Subcutaneous abdominal adipose tissue (tissue), 5 donors: ENCODE measurements at regions not wholly inside any gene's neighbourhood (a gene's known extent, or its start where the extent isn't known, plus 50 kb on each side); places are given as distances from the start of the nearest gene placed in this dataset.

Experiments
- H3K27ac ChIP-seq: one replicate; pipeline ENCODE4 v1.7.0; 2013; ENCODE audit warnings: low read depth, mild to moderate bottlenecking, inconsistent platforms, low read length, moderate library complexity
- H3K27me3 ChIP-seq, 5 donors: one replicate each; pipeline ENCODE4 v1.7.0; 2013; ENCODE audit warnings: low read length in 5 of 5, inconsistent platforms in 1 of 5; ENCODE audit not compliant: control insufficient read depth in 5 of 5, insufficient read depth in 4 of 5
- H3K36me3 ChIP-seq, 5 donors: one replicate each; pipeline ENCODE4 v1.7.0; 2013; ENCODE audit warnings: low read length in 5 of 5; ENCODE audit not compliant: control insufficient read depth in 5 of 5, insufficient read depth in 5 of 5
- H3K4me1 ChIP-seq, 5 donors: one replicate each; pipeline ENCODE4 v1.7.0; 2013; ENCODE audit warnings: low read length in 5 of 5, mild to moderate bottlenecking in 3 of 5, moderate library complexity in 1 of 5; ENCODE audit not compliant: control insufficient read depth in 5 of 5, insufficient read depth in 5 of 5
- H3K4me3 ChIP-seq, 5 donors: one replicate each; pipeline ENCODE4 v1.7.0; 2013; ENCODE audit warnings: low read length in 5 of 5, low read depth in 1 of 5
- H3K9ac ChIP-seq, 5 donors: one replicate each; pipeline ENCODE4 v1.7.0; 2013; ENCODE audit warnings: low read length in 5 of 5, mild to moderate bottlenecking in 4 of 5, moderate library complexity in 3 of 5
- H3K9me3 ChIP-seq, 5 donors: one replicate each; pipeline ENCODE4 v1.7.0; 2013; ENCODE audit warnings: low read length in 5 of 5; ENCODE audit not compliant: control insufficient read depth in 5 of 5
- donor health status: healthy.
- donor health status: healthy.
- donor health status: healthy.
- donor health status: healthy.
- donor health status: healthy.

GRCh38 chr13:72100339-72100738 lies 233.3 kb upstream of the DACH1 start:
- H3K9me3 ChIP-seq = no peaks in the 10 kb centered on the region
- no peaks in the 10 kb centered on the region for H3K36me3 ChIP-seq
- peaks cover 0 to 10% (median 0%) of the 10 kb centered on the region in 5 donors for H3K4me1 ChIP-seq
- no peak overlapping the region for H3K27ac ChIP-seq
- H3K27me3 ChIP-seq = no peaks in the 10 kb centered on the region
- H3K4me3 ChIP-seq = no peak overlapping the region
- no peak overlapping the region for H3K9ac ChIP-seq

GRCh38 chr13:72097568-72097967 lies 230.6 kb upstream of the DACH1 start:
- H3K27me3 ChIP-seq = no peaks in the 10 kb centered on the region
- no peaks in the 10 kb centered on the region for H3K9me3 ChIP-seq
- H3K9ac ChIP-seq = no peak overlapping the region
- no peak overlapping the region for H3K4me3 ChIP-seq
- no peaks in the 10 kb centered on the region for H3K36me3 ChIP-seq
- no peaks in the 10 kb centered on the region for H3K4me1 ChIP-seq
- H3K27ac ChIP-seq = no peak overlapping the region

- no peaks in the 10 kb centered on the region for H3K36me3 ChIP-seq
- no peaks in the 10 kb centered on the region for H3K9me3 ChIP-seq
- H3K4me1 ChIP-seq = no peaks in the 10 kb centered on the region
- no peak overlapping the region for H3K27ac ChIP-seq
- H3K4me3 ChIP-seq = no peak overlapping the region
- H3K9ac ChIP-seq = no peak overlapping the region
- no peaks in the 10 kb centered on the region for H3K27me3 ChIP-seq
Measured at GRCh38 chr13:72093262-72093661, 226.3 kb upstream of the DACH1 start.

GRCh38 chr13:72074663-72075062 lies 207.7 kb upstream of the DACH1 start:
- Histone ChIP-seq H3K27ac (no peak overlapping the region), H3K4me1 (no peaks in the 10 kb centered on the region), H3K9me3 (no peaks in the 10 kb centered on the region), H3K9ac (no peak overlapping the region), H3K36me3 (no peaks in the 10 kb centered on the region), H3K27me3 (peaks cover 0 to 2% (median 0%) of the 10 kb centered on the region in 5 donors), H3K4me3 (no peak overlapping the region)

GRCh38 chr13:72072261-72072660 lies 205.3 kb upstream of the DACH1 start:
- H3K4me3 ChIP-seq = no peak overlapping the region
- H3K9me3 ChIP-seq = peaks cover 0 to 3% (median 0%) of the 10 kb centered on the region in 5 donors
- H3K4me1 ChIP-seq = no peaks in the 10 kb centered on the region
- H3K27me3 ChIP-seq = peaks cover 0 to 2% (median 0%) of the 10 kb centered on the region in 5 donors
- H3K27ac ChIP-seq = no peak overlapping the region
- no peaks in the 10 kb centered on the region for H3K36me3 ChIP-seq
- H3K9ac ChIP-seq = no peak overlapping the region

GRCh38 chr13:72071713-72072112 lies 204.7 kb upstream of the DACH1 start:
- Histone ChIP-seq H3K9me3 (peaks cover 0 to 3% (median 0%) of the 10 kb centered on the region in 5 donors), H3K9ac (no peak overlapping the region), H3K4me3 (no peak overlapping the region), H3K27me3 (peaks cover 0 to 2% (median 0%) of the 10 kb centered on the region in 5 donors), H3K36me3 (no peaks in the 10 kb centered on the region), H3K27ac (no peak overlapping the region), H3K4me1 (no peaks in the 10 kb centered on the region)

GRCh38 chr13:72062566-72062965 lies 195.6 kb upstream of the DACH1 start:
- Histone ChIP-seq H3K36me3 (no peaks in the 10 kb centered on the region), H3K27me3 (no peaks in the 10 kb centered on the region), H3K4me3 (peak overlapping the region in 1 of 5 donors; percentile 11), H3K9me3 (peaks cover 0 to 8% (median 2%) of the 10 kb centered on the region in 5 donors), H3K27ac (no peak overlapping the region), H3K4me1 (peaks cover 0 to 7% (median 0%) of the 10 kb centered on the region in 5 donors), H3K9ac (no peak overlapping the region)

- Histone ChIP-seq H3K4me3 (no peak overlapping the region), H3K4me1 (peaks cover 0 to 7% (median 0%) of the 10 kb centered on the region in 5 donors), H3K9ac (no peak overlapping the region), H3K9me3 (peaks cover 0 to 8% (median 2%) of the 10 kb centered on the region in 5 donors), H3K36me3 (no peaks in the 10 kb centered on the region), H3K27ac (no peak overlapping the region), H3K27me3 (no peaks in the 10 kb centered on the region)
Measured at GRCh38 chr13:72061613-72062012, 194.6 kb upstream of the DACH1 start.

- Histone ChIP-seq H3K4me3 (no peak overlapping the region), H3K36me3 (no peaks in the 10 kb centered on the region), H3K27me3 (no peaks in the 10 kb centered on the region), H3K9me3 (peaks cover 0 to 3% (median 0%) of the 10 kb centered on the region in 5 donors), H3K27ac (no peak overlapping the region), H3K4me1 (no peaks in the 10 kb centered on the region), H3K9ac (no peak overlapping the region)
Measured at GRCh38 chr13:72050251-72050650, 183.2 kb upstream of the DACH1 start.

GRCh38 chr13:72043366-72043765 lies 176.4 kb upstream of the DACH1 start:
- Histone ChIP-seq H3K9me3 (no peaks in the 10 kb centered on the region), H3K27ac (no peak overlapping the region), H3K36me3 (no peaks in the 10 kb centered on the region), H3K9ac (no peak overlapping the region), H3K4me3 (no peak overlapping the region), H3K27me3 (no peaks in the 10 kb centered on the region), H3K4me1 (no peaks in the 10 kb centered on the region)

GRCh38 chr13:72041165-72041564 lies 174.2 kb upstream of the DACH1 start:
- H3K27ac ChIP-seq = no peak overlapping the region
- H3K36me3 ChIP-seq = no peaks in the 10 kb centered on the region
- H3K4me3 ChIP-seq = no peak overlapping the region
- H3K27me3 ChIP-seq = no peaks in the 10 kb centered on the region
- no peak overlapping the region for H3K9ac ChIP-seq
- no peaks in the 10 kb centered on the region for H3K4me1 ChIP-seq
- no peaks in the 10 kb centered on the region for H3K9me3 ChIP-seq
